ENCODE measurements at regions not wholly inside any gene's neighbourhood (a gene's known extent, or its start where the extent isn't known, plus 50 kb on each side); places are given as distances from the start of the nearest gene placed in this dataset.

- no peak for TF ChIP-seq EZH2 (IDR thresholded peaks at IDR 0.05; ENCODE audit: borderline replicate concordance, insufficient read depth, low read depth, low read length, poor library complexity, severe bottlenecking)
- TF ChIP-seq, protein P1, sequence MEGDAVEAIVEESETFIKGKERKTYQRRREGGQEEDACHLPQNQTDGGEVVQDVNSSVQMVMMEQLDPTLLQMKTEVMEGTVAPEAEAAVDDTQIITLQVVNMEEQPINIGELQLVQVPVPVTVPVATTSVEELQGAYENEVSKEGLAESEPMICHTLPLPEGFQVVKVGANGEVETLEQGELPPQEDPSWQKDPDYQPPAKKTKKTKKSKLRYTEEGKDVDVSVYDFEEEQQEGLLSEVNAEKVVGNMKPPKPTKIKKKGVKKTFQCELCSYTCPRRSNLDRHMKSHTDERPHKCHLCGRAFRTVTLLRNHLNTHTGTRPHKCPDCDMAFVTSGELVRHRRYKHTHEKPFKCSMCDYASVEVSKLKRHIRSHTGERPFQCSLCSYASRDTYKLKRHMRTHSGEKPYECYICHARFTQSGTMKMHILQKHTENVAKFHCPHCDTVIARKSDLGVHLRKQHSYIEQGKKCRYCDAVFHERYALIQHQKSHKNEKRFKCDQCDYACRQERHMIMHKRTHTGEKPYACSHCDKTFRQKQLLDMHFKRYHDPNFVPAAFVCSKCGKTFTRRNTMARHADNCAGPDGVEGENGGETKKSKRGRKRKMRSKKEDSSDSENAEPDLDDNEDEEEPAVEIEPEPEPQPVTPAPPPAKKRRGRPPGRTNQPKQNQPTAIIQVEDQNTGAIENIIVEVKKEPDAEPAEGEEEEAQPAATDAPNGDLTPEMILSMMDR (IDR thresholded peaks at IDR 0.05): no peak
Measured at GRCh38 chr20:12175538-12175937, 257.8 kb downstream of the BTBD3 start.

All from B cell (primary cell).